GM23248 (cell line): ENCODE measurements at regions not wholly inside any gene's neighbourhood (a gene's known extent, or its start where the extent isn't known, plus 50 kb on each side); places are given as distances from the start of the nearest gene placed in this dataset.

Source experiments
- EZH2 ChIP-seq: fragments of 200-600 bp; sonication (generic); IDR thresholded peaks from 2 replicates; pipeline ENCODE4 v1.6.1; 2018; ENCODE audit warnings: antibody characterized with exemption, mild to moderate bottlenecking; ENCODE audit not compliant: insufficient read depth, poor library complexity, severe bottlenecking
- EZH2phosphoT487 ChIP-seq: fragments of 200-600 bp; sonication (generic); IDR thresholded peaks from 2 replicates; pipeline ENCODE4 v1.6.1; 2018; ENCODE audit warnings: antibody characterized with exemption, moderate library complexity, mild to moderate bottlenecking, low read depth; ENCODE audit not compliant: insufficient read depth

DNA sequence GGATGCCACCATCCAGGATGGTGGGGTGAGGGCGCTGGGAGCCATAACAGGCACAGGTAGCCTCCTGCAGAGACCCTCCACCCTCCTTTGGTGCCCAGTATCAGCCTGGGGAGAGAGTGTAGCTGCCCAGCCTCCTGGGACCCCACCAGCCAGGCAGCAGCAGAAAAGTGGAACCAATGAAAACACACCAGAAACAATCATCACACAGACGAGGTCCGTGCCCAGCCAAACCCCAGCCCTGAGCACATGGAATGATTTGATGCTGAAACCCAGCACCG, 285.1 kb downstream of the PTPRU start:
- TF ChIP-seq EZH2, result no peak
- TF ChIP-seq EZH2phosphoT487, result no peak
